Stomach (tissue), 4 donors: ENCODE measurements at regions not wholly inside any gene's neighbourhood (a gene's known extent, or its start where the extent isn't known, plus 50 kb on each side); places are given as distances from the start of the nearest gene placed in this dataset.

Source experiments
- EP300 ChIP-seq: sonication (generic); formaldehyde crosslinking; IDR thresholded peaks from one replicate; pipeline ENCODE4 v1.6.1; 2017; ENCODE audit warnings: antibody characterized with exemption
- POLR2A ChIP-seq, 4 donors: fragments of 450-650 bp; IDR thresholded peaks; one replicate each; pipeline ENCODE4 v1.6.1; 2016; ENCODE audit warnings: antibody characterized with exemption in 4 of 4, control low read depth in 2 of 4, mild to moderate bottlenecking in 1 of 4, moderate library complexity in 1 of 4
- POLR2AphosphoS5 ChIP-seq, 3 donors: sonication (generic); formaldehyde crosslinking; IDR thresholded peaks; one replicate each; pipeline ENCODE4 v1.6.1; 2016; ENCODE audit warnings: antibody characterized with exemption in 3 of 3
- TF ChIP-seq, protein P1 (sequence below), 7 experiments: fragments of 450-650 bp in 4 of 7; fragments of 200-600 bp in 3 of 7; sonication (generic) in 3 of 7; IDR thresholded peaks; one replicate each; pipeline ENCODE4 v1.5.1; 2016 to 2019; ENCODE audit warnings: antibody characterized with exemption in 7 of 7, control low read depth in 2 of 7, mild to moderate bottlenecking in 1 of 7

DNA sequence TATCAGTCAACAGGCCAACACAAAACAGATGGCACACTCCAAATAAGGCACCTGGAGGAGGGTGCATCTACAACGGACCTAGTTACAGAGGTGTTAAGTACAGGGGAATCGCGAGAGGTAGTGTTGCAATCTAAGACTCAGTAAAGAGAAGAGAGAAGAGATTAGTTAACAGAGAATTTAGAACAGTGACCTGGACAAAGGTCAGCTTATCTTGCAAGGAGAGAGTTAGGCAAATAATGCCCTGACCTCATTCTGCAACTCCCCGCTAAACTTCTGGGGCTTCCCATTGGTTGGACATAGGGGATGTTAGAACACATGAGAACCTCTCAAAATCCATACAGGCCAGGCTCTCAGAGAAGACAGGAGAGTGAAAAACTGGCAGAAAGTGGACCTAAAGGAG lies 289.4 kb upstream of the GK2 start:
- TF ChIP-seq, protein P1, sequence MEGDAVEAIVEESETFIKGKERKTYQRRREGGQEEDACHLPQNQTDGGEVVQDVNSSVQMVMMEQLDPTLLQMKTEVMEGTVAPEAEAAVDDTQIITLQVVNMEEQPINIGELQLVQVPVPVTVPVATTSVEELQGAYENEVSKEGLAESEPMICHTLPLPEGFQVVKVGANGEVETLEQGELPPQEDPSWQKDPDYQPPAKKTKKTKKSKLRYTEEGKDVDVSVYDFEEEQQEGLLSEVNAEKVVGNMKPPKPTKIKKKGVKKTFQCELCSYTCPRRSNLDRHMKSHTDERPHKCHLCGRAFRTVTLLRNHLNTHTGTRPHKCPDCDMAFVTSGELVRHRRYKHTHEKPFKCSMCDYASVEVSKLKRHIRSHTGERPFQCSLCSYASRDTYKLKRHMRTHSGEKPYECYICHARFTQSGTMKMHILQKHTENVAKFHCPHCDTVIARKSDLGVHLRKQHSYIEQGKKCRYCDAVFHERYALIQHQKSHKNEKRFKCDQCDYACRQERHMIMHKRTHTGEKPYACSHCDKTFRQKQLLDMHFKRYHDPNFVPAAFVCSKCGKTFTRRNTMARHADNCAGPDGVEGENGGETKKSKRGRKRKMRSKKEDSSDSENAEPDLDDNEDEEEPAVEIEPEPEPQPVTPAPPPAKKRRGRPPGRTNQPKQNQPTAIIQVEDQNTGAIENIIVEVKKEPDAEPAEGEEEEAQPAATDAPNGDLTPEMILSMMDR (IDR thresholded peaks at IDR 0.05): no peak
- TF ChIP-seq POLR2AphosphoS5 (IDR thresholded peaks at IDR 0.05) (no peak), POLR2A (IDR thresholded peaks at IDR 0.05) (no peak), EP300 (no peak)
